Suppressor macrophage (primary cell): ENCODE measurements at regions not wholly inside any gene's neighbourhood (a gene's known extent, or its start where the extent isn't known, plus 50 kb on each side); places are given as distances from the start of the nearest gene placed in this dataset.
A peak's percentile ranks its signal among the peaks of the same experiment; 100 is the strongest.
"Not testable (repeated sequence)": the region's sequence is repeated elsewhere in the genome, so short reads cannot be mapped to it uniquely, and the experiment has no call there.

Experiments used
- DNase-seq, 4 experiments: peaks; one replicate each; pipeline ENCODE4 v3.0.0-alpha.2; 2020 to 2022

DNA sequence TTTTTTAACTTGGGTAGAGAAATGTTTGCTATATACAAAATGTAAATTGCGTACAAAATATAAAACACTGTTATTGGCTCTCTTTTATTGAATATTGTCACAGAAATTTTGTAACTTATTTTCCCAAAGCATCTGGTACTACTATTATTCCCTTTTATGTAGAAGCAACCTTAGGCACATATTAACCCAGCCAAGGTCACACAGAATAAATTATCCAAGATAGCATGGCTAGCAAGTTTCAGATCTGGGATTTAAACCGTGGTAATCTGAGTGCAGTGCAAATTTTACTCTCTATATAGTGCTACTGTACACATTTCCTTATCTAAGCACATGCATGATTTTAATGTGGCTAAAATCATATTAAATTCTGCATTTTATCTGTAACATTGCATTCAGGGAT, 1190.5 kb upstream of the LRRTM3 start:
- DNase-seq, result no peak

- no peak for DNase-seq
These were observed 1182.9 kb upstream of the LRRTM3 start for GRCh38 chr10:65742906-65743305.

GRCh38 chr10:65751218-65751617, 1174.6 kb upstream of the LRRTM3 start:
- peak in 1 of 4 experiments; percentile 0 for DNase-seq

DNA sequence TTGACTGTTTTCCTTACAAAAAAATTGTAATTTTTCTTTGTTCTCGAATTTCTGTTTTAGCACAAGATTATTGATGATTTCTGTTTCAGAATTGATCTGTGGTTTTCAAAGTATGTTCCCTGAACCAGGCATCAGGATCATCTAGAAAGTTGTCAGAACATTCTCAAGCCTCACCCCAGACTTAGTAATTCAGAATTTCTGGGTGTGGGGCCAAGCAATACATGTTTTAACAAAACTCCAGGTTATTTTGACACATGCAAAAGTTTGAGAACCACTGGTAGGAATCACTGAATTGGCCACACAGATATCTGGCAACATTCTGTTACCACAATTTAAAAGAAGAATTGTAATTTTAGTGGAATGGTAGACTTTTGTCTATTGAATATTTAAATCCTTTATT, 1173.9 kb upstream of the LRRTM3 start:
- no peak for DNase-seq

DNA sequence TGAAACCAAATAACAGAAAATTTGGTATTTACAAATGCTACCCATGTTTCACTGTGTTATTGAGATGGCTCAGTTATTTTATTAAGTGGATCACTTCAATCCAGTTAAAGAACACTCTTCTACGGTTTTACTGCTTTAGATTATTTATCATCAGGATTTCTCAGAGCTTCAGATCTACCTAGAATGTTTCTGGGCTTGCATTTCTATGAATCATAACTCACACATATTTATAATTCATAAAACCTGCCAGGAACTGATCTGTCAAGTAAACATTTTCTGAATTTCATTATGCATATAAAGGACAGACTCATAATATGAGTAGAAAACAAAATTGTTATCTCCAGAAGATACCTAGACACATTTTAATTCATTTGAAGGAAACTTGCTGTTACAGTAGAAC, 1172.3 kb upstream of the LRRTM3 start:
- no peak for DNase-seq

GRCh38 chr10:65754112-65754511, 1171.7 kb upstream of the LRRTM3 start:
- DNase-seq, result no peak

GRCh38 chr10:65762311-65762710, 1163.5 kb upstream of the LRRTM3 start:
- no peak for DNase-seq

DNA sequence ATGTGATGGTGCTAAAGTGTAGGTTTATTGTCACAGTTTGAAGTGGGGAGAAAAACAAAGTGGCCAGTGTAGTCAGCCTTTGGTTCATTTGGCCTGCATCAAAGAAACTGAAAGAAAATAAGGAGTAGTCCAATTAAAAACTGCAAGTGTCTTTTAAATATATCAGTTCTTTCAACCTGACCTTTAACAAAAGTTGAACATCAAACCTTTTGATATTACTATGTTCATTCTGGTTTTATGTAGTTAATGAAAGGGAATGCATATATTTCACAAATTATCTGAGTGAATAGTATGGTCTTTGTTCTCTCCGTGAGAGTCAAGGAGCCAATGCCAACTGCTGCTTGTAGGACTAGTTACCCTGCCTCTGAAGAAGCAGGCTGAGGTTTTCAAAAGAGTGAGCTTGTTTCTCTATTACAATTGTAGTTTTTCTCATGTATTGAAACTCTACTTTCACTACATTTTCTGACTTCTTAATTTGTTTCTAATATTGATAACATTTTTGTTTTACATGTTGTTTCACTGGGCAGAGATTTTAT, 1160.8 kb upstream of the LRRTM3 start:
- no peak for DNase-seq

DNA sequence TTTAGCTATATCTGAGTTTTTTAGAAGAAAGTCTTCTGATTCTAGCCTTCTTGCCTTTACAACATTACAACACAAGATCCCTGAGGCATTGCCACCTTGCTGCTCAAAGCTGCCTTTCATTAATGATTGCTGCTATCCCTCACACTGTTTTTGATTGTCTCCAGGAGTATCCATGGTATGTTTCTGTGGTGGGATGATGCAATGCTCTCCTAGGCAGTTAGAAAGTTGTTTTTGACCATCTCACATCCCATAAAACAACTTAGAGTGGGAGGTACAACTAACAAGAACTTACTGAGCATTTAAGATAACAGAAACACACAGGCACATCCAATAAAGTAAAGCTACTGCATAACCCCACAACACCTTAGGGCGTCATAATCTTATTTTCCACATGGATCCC, 1156.0 kb upstream of the LRRTM3 start:
- DNase-seq, result no peak

- no peak for DNase-seq
These were observed 1147.1 kb upstream of the LRRTM3 start for GRCh38 chr10:65778753-65779152.

DNA sequence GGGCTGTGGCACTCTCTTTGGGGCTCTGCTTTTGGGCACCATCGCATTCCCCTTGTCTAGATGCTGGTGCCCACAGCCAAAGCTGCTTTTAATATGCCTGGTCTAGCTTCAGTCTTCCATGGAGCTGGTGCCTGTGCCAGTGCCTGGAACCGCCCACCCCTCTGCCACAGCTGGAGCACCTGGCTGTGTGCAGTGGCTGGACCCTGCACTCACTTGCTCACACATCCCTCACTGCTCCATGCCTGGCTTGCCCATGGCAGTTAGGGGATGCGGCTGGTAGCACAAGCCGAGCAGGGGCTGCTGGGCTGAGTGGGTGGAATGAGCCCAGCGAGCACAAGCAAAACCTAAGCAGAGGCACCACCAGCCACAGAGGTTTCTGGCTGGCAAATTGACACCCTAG, 1145.9 kb upstream of the LRRTM3 start:
- DNase-seq, result no peak

- no peak for DNase-seq
These were observed 1139.6 kb upstream of the LRRTM3 start for GRCh38 chr10:65786279-65786678.

GRCh38 chr10:65787571-65787970, 1138.3 kb upstream of the LRRTM3 start:
- DNase-seq, result no peak

DNA sequence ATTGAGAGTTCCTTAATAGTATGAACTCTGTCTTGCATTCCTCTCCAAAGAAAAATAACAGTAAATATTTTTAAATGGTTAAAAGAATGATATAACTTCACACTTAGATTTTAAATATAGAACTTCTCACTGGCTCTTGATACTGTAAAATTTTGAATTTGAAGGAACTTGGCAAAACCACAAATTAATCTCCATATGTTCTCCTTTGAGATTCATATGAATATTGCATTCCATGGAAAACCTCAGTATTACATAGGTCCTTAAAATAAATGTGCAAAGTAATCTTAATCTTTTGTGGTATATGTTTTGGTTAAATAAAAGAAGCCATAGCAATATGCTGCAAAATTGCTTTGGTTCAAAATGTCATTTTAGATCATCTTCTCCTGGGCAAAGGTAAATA, 1137.6 kb upstream of the LRRTM3 start:
- no peak for DNase-seq

GRCh38 chr10:65791979-65792378, 1133.9 kb upstream of the LRRTM3 start:
- DNase-seq, result no peak

GRCh38 chr10:65793738-65794425, 1132.0 kb upstream of the LRRTM3 start:
- DNase-seq, result no peak

DNA sequence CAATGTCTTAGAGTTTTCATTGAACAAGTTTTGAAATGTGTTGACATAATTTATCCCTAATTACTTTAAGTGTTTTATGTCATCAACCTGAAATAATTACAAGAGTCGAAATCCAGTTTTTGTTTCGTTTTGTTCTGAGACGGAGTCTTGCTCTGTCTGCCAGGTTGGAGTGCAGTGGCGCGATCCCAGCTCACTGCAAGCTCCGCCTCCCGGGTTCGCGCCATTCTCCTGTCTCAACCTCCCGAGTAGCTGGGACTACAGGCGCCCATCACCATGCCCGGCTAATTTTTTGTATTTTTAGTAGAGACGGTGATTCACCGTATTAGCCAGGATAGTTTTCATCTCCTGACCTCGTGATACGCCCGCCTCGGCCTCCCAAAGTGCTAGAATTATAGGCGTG, 1131.0 kb upstream of the LRRTM3 start:
- not testable (repeated sequence) for DNase-seq

- DNase-seq, result no peak
These were observed 1129.4 kb upstream of the LRRTM3 start for GRCh38 chr10:65796472-65796871.

DNA sequence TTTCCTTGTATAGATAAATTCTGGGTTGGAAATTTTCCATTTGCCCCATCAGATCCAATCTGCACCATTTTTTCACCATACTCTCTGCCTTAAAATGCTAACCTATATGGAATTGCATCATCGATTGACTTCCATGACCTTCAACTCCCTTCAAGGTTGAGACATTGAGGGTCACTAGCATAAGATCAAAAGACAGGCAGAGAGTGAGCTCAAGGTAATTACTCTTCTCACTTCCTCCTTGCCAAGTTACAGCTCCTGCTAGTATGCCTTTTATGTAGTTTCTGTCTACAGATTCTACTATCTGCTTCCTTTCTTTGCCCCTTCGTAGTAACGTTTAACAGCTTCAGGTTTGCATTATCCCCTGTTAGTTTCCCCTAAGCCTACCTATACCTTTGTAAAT, 1127.7 kb upstream of the LRRTM3 start:
- no peak for DNase-seq

DNA sequence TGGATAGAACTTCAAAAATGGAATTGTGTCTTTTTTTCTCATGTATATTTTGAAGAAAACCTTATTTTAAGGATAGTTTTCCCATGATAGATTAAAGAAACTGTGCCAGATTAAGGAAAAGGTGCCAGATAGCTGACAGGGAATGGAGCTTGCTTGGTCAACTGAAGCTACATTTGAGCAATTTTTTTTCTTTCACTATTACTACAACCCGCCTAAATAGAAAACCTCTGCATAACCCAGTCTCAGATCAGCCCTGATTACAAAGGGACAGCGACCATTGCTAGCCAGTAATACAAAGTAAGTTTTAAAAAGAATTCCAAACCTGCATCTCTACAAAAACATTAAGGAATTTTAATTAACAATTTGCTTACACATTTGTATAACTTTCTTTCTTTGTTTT, 1123.4 kb upstream of the LRRTM3 start:
- DNase-seq, result no peak

DNA sequence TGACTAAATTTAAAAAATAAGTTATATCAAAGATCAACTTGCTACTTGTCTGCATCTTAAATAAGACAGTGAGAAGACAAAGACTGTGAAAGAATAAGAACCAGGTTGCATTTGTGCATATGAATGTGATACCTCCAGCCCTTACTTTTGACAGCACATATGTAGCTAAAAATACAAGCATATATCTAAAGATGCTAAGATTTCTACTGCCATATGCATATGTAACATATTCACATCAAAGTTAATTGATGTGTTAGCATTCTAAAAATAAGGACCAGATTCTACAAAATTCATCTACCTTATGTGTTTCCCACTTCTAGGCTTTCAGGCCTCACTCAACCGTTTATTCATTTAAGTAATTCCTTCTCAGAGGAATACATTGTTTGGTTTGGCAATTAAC, 1120.3 kb upstream of the LRRTM3 start:
- DNase-seq, result no peak

- no peak for DNase-seq
These were observed 1119.8 kb upstream of the LRRTM3 start for GRCh38 chr10:65805993-65806392.

GRCh38 chr10:65808687-65809333, 1117.0 kb upstream of the LRRTM3 start:
- DNase-seq, result no peak

DNA sequence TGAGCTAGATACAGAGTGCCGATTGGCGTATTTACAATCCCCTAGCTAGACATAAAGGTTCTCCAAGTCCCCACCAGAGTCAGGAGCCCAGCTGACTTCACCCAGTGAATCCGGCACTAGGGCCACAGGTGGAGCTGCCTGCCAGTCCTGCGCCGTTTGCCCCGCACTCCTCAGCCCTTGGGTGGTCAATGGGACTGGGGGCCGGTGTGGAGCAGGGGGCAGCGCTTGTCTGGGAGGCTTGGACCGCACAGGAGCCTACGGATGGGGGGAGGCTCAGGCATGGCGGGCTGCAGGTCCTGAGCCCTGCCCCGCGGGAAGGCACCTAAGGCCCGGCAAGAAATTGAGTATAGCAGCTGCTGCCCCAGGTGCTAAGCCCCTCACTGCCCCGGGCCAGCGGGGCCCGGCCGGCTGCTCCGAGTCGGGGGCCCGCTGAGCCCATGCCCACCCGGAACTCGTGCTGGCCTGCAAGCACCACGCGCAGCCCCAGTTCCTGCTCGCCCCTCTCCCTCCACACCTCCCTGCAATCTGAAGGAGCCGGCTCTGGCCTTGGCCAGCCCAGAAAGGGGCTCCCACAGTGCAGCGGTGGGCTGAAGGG, 1113.8 kb upstream of the LRRTM3 start:
- no peak for DNase-seq
